ENCODE measurements at regions not wholly inside any gene's neighbourhood (a gene's known extent, or its start where the extent isn't known, plus 50 kb on each side); places are given as distances from the start of the nearest gene placed in this dataset.

DNA sequence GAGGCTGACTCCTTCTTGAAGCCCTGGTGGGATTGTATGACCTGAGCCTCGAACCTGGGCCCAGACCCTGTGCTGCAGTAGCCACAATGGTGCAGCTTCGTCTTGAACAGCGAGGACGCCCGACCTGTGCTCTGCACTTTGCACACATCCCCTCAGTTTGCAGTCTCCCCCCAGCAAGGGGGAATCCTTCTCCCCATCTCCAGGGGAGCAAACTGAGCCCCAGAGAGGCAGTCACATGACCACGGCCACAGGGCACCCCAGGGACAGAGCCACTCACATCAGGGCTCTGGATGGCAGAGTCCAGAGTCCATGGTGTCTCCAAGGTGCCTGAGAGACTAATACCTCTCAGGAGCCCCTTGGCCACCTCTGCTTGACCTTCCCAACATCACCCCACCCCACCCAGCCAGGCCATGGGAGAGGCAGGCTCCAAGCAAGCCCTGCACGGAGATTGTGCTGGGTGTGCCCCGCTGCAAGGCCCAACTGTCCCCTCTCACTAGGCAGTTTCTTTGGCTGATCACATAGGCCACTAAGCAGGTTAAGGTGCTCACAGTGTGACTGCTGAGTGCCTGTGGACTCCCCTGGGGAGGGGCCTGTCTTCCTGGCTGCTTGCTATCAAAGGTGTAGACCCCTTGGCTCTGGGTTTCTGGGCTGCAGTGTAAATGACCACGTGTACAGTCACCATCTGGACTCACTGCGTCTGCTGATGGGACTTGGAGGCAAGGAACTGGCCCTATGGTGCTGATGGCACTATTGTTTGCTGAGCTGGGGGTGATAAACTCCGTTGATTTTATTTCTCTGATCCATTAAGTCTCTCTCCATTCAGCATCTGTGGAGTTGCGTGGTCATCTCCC is 398.1 kb downstream of the MATN1 start:
- DNase-seq = no peak

DNA sequence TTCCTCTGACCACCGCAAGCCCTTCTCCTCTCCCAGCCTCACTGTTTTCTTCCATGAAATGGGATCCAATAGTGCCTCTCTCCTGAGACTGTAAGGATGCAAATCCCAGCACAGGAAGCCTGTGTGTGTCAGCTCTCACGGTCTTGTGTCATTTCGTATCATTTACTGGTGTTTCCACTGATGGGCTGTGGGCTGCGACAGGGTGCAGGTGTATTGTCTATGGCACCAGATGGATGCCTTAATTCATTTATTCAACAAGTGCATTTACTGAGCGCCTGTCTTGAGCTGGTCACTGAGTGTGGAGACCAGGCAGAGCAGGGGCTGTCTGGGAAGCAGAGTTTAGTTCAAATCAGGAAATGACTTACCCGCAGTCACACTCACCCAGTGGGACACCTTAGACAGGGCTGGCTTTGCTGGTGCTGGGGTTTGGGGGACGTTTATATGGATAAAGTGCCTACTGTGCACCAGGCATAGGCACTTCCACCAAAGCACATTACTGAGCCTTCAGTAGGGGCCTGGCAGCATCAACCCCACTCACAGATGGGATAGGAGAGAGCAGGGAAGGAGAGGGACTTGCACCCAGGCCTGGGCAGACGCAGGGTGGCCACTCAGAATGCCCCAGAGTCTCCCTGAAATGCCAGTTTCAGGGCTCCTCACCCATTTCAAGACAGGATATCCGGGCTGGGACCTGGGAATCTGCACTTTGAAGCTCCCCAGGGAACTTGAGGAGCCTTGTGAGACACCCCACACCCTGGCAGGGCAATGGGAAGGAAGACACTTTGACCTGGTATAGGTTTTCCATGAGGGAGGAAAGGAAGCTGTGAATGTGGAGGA is 398.9 kb downstream of the MATN1 start:
- DNase-seq = no peak

DNA sequence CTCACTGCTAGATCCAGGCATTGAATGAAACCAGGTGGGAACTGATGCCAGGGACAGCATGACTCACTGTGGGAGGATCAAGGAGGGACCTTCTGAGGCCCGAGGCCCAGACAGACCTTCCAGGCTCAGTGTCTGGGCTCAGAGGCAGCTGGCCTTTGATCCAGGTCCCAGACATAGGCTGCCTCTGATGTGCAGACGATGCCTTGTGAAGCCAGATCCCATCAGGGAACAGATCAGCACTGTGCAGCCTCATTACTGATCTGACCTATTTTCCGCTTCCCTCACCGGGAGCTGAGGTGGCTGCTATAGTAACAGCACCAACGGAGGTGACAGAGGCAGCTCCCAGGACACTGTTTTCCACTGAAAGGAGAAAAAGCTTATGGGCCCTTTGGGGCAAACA is 399.5 kb downstream of the MATN1 start:
- no peak for DNase-seq

DNA sequence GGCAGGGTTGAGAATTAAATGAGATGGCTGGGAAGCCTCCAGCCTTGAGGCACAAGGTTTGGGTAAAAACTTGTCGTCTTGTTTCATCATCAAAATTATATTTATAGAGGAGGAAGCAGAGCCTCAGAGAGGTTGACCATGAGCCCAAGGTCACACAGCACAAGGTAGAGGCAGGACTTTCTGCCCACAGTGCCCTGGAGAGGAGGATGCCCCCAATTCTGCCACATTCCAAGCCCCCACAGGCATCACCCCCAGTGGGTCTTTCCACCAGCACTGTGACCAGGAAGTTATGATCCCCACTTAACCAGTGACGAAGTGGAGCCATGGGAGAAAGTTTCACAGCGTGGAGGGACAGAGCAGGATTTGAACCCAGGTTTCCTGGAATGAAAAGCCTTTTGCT is 400.0 kb downstream of the MATN1 start:
- DNase-seq = no peak

DNA sequence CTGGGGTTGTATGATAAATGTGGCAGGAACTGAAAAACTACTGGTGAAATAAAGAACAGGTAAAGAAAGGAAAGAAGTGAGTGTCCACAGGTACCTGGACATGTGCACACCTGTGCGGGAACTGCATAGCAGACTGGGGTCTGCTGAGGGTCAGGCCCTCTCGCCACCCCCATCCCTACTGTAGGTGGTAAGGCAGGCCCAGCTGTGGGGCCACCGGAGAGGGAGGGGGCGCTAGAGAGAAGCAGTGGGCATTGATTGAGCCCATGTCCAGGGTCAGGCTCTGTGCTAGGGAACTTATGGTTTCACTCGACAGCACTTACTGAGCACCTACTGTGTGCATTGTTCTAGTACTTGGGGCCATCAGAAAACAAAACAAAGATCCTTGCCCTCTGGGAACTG is 400.5 kb downstream of the MATN1 start:
- DNase-seq = no peak

DNA sequence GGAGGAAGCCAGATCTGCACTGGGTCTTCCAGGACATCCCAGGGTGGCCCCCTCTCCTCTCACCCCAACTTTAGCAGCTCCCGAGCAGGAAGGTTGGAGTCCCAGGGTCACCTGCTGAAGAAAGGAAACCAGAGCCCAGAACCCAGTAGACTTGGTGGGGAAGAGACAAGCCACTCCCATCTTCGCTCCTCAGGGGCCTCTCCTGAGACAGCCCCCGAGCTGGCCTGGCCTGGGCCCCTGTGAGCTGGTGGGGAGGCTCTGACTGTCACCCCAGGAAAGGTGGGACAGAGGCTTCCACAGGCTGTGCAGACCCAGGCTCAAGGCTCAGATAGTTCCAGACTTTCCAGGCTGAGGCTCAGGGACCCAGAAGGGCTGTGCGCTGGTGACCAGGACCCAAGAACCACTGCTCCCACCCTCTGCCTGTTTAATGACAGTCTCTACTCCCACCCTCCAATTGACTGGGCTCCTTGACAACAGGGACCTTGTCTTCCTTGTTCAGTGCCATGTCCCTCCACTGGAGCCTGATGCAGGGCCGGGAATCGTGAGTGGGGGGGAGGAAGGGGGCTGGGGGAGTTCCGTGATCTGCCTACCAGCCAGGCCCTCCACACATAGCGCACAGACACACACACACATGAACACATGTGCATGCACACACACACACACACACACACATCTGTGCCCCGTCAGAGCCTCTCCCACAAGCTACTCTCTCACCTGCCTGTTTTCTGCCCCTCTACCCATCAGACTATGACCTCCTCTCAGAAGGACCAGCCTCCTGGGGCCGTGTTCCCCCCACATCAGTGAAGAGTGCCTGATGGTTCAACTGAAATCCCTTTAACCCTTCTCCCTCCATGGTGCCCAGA is 401.2 kb downstream of the MATN1 start:
- DNase-seq = no peak

DNA sequence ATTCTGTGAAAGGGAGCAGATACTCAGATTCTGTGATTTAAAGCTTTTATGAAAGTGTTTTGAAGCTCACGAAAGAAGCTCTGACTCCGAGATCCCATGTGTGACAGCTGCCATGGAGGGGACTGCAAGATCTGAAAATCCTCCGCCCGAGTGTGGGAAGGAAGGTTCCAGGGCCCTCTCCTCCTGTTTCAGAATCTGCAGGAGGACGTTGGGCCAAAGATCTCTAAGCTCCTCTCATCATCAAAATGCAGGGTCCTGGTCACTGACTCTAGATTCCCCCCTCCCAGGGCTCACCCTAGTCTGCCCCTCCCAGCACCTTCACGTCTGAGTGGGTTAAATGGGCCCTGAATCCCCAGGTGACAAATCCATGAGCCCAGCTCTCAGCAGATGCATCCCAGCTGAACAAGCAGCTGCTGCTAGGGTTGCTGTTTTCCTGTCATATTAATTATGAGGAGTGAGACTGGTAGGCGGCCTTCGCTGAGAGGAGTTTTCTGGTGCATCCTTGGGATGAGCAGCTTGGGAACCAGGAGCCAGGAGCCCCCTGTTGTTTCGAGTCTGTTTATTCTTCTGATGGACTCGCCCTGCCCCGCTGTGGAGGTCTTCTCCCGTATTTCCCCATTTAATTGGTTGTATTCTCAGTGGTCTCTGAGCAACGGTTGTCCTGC is 402.0 kb downstream of the MATN1 start:
- no peak for DNase-seq

DNA sequence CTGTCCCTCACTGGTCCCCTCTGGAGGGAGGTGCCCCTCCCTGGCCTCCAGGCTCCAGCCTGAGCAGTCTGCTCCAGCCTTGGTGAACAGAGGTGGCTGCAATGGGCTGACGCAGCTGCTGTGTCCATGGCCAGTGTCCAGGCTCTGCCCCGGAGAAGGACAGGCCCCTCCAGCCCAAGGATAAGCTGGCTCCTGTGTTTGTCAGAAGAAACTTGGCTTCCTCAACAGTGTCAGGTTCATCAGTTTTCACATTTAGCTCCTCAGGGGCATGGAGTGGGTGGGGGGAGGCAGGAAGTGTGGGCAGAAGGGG is 402.8 kb downstream of the MATN1 start:
- no peak for DNase-seq

DNA sequence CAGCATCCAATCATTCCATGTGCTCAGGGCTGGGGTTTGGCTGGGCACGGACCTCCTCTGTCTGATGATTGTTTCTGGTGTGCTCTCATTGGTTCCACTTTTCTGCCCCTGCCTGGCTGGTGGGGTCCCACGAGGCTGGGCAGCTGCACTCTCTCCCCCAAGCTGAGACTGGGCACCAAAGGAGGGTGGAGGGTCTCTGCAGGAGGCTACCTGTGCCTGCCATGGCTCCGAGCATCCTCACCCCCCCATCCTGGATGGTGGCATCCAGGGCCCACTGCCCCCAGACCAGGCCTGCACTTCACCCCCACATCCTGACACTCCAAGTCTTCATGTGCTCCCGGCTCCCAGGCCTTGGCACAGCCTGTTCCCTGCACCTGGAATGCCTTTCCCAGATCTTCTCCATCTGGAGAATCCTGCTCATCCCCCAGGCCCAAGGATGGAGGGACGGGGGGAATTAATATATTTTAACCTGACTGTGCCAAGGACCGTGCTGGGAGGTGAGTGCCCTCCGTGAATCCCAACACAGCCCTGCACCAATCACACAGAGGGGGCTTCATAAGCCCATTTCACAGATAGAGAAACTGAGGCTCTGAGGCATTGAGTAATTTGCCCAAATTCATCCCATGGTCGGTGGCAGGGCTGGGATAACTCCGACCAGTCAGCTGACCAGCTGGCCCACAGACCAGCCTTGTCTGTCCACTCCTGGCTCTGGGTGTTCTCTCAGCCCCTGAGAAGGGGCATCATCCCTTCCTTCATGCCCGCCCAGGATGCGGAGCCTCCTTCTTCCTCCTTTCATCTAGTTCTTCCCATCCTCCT is 403.4 kb downstream of the MATN1 start:
- no peak for DNase-seq

DNA sequence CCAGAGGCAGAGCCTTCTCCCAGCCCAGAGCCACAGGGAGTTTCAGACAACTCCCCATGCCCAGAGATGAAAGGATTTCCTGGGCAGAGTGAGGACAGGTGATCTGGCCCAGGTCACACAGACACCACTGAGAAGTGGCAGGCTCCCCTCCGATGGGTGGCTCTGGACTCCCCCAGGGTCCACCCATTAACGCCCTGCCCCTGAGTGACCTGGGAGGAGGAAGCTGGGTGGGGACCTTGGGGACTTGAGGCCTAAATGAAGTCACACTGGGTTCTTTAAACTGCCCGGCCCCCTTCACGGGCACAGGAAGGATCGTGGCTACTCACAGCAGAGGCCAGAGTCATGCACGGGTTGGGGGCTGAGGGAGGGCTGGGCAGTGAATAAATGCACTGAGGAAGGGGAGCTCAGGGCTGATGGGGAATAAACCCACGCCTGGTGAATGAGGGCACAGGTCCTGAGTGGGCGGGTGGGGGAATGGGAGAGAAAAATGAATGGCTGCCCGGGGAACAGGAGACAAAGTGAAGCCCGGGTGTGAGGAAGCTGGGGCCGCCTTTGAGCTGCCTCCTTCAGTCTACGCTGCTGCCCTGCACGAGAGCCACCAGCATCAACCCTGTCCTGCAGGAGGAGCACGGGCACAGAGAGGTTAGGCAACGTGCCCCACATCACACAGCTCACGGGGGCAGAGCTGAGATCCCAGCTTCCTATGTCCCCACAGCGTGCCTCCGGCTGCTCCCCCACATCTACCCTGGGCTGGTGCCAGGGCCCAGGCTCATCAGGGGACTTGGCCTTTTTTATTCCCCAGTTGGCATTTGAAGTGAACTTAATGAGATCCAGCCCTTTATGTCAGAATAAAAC is 404.3 kb downstream of the MATN1 start:
- DNase-seq = no peak

DNA sequence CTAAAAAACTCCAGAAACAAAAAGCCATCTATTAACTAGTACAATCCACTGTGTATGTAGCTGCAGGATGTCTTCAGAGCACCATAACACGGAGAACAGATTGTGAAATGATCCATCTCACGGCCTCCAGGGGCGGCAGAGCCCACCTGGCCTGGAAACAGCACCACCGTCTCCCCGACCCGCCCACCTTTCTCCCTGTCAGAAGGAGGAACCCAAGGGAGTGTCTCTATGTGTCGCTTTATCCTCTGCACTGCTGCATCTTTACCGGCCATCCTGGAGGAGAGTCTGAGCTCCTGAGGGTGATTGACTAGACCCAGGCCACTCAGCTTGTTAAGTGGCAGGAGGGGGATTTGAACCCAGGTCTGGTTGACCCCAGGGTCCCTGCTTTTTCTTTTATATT is 405.0 kb downstream of the MATN1 start:
- DNase-seq = no peak

DNA sequence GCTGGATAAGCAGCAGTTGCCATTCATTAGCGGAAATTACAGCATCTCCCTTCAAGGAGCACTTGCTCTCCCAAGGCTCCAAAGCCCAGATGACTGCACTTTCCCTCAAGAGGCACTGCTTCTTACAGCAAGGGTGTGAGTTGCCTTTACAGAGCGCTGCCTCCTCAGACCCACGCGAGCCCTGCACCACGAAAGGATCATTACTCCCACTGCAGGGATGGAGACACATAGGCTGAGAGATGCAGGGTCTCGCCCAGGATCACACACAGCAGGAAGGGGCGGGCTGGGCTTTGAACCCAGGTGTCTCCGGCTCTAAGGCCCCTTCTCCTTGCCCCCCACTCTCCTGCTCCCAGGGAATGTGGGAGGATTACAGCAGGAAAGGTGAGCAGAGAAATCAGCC is 405.5 kb downstream of the MATN1 start:
- no peak for DNase-seq

DNA sequence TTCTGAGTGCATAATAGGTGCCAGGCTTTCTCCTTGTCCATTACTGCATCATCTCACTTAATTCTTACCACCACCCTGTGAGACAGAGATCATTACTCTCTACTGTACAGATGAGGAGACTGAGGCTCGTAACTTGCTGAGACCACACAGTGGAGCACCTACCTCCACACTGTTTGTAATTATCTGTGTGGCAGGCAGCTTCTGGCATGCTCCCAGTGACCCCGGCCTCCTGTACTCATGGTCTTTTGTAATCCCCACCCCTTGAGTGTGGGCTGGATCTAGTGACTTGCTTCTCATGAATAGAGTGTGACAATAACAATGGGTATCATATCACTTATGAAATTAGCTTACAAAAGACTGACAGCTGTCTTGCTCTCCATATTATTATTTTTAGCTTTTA is 407.3 kb downstream of the MATN1 start:
- DNase-seq = no peak

DNA sequence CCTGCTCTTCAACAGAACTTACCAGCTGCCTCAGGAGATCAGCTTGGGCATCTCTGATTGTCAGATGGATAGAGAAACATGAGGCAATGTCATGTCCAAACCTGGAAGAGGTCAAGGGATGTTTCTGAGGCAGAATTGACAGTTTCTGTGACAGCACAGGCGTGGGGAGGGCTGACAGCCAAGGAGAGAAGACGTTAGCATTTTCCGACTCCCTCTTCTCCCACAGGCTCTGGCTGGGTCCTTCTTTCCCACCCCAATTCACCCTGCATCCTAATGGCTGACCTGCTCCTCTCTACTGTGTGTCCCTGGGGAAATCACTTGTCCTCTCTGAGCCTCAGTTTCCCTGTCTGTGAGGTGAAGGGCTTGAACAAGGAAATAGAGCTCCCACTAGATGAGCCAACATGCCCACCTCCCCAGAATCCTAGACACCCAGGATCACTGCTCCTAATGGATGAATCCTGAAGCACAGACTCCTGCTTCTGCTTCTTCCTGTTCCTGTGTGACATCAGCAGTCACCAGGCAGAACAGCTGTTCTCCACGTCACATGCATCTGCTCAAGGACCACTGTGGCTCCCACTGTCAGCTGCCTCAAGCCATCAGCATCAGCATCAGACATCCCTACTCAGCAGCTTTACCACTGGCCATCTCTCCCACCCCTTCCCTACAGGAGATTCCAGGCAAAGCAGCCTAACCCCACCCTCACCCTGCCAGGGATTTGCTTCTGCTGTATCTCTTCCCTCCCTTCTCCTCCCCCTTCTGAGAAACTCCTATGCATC is 408.0 kb downstream of the MATN1 start:
- no peak for DNase-seq

DNA sequence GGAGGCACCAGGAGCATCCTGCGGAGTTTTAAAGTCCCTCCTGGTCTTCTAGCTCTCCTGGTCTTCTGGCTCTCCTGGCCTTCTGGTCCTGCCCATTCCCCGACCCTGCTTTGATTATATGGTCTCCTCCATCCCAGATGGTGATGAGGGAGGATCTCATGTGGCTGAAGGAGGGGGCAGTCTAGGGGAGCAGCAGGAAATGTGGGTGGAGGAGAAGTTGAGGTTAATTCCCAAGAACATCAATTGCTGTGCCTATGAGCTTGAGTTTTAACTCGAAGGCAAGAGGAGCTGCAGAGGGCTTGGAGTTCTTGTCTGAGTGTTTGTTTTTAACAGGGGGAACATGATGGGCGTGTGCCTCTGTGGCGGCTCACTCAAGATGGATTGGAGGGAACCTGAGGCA is 408.8 kb downstream of the MATN1 start:
- no peak for DNase-seq

DNA sequence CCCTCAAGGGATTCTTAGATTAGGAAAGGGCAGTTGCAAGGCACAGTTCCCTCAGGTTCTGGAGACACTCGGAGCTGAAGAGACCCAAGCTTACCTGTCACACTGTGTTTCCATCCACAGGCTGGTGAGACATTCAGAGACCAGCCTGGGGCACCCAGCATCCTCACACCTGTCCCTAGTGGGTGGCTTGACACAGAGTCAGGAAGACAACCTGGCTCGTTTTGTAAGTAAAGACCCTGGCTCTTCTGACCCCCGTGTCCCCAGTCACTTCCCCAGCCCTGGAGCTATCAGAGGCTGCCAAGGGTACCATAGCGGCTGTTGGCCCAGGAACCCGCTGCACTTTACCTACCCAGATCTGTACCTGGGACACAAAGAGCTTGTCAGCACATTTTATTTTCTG is 409.8 kb downstream of the MATN1 start:
- DNase-seq = no peak

DNA sequence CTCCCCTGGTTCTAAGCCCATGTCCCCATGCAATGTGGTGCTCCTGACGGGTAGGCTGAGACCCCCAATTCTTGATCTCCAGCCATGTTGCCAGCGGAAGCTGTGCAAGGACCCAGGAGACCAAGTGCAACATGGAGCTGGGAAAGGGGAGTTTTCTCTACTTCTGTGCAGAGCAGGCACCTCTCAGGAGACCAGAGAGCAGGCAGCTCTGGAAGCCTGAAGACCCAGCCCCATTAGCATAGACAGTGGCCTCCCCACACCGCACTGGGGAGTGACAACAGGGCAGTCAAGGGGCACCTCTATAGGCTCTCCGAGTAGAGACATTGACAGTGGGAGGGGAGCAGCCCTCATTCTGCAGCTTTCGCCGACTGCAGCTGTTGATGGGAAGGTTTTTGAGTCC is 410.2 kb downstream of the MATN1 start:
- no peak for DNase-seq

DNA sequence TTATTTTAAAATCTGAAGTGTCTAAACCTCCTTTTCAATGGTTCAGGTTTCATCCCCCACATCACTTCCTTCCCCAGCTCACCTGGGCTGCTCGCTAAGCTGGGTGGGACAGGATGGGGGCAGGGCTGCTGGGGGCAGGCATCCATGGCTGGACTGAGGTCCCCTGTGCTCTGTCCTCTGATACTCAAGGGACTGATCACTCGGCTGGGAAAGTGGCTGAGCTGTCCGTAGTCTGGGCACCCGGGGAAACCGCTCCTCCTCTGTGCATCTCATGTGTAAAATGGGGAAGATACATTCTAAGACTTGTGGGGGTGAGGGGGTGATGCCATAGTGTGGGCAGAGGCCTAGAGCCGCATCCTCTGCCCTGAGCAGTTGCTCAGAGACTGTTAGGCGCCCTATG is 411.2 kb downstream of the MATN1 start:
- no peak for DNase-seq

DNA sequence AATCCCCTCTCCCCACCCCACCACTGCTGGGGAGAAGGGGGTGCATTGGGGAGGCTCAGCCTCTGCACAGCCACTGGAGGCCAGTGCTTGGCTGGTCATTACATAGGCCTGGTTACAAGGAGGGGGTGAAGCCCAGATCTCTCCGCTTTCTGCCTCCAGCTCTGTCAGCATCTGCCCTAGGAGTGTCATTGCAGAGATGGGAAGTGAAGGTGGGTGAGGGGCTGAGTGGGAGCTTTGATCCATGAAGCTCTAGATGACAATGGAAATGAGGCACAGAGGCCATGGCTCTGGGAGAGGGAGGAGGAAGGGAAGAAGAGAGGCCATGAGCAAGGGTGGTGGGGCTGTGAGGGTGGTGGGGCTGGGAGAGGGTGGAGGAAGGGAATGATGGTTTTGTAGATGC is 411.6 kb downstream of the MATN1 start:
- DNase-seq = no peak
